Stimulated activated CD4-positive, alpha-beta T cell treated with anti-CD3 and anti-CD28 coated beads, Interleukin-12 subunit alpha, Interleukin-12 subunit beta, amount 100 ng/mL, for 4 hours (primary cell): ENCODE measurements at regions not wholly inside any gene's neighbourhood (a gene's known extent, or its start where the extent isn't known, plus 50 kb on each side); places are given as distances from the start of the nearest gene placed in this dataset.
"Not testable (repeated sequence)": the region's sequence is repeated elsewhere in the genome, so short reads cannot be mapped to it uniquely, and the experiment has no call there.

Experiments used
- DNase-seq: peaks from one replicate; pipeline ENCODE4 v3.0.0-alpha.2; 2020

DNA sequence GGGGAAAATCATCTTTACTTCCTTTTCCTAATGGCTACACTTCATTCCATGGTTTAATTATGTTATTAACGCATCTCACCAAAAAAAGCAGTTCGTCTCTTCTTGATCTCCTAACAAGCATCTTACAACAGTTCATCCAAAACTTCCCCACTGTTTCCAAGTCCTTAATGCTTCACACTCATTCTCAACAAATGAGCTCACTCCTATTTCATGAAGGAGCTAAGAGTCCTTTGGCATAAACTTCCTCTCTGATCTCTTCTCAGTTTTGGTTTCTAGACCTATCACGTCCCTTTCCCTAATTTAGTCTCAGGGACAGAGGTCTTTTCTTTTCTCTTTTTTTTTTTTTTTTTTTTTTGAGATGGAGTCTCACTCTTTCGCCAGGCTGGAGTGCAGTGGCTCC is 205.9 kb upstream of the SLC39A10 start:
- DNase-seq: no peak

DNA sequence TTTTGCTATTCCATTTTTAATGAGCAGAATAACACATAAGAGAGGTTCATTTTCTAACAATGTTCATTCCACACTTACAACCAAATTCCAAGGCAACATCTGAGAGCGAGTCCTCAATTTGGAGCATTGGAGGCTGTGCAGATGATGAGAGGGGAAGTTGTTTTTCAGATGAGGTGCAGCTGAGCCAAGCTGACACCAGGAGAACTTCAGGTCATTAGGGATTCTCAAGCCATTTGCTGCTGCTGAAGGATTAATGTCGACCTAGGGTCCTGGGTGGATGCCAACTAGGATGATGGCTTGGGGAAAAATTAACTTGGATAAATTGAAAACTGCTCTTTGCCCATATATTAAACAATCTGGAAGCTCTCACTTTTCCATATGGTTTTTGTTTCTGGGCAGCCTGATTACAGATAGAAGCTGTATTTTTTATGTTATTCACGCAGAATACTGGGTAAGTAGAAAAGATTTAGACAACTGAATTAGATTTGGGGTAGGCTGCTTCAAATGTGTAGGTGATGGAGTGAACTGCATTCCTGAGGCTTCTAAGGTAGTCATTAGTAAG is 206.4 kb upstream of the SLC39A10 start:
- DNase-seq: no peak

DNA sequence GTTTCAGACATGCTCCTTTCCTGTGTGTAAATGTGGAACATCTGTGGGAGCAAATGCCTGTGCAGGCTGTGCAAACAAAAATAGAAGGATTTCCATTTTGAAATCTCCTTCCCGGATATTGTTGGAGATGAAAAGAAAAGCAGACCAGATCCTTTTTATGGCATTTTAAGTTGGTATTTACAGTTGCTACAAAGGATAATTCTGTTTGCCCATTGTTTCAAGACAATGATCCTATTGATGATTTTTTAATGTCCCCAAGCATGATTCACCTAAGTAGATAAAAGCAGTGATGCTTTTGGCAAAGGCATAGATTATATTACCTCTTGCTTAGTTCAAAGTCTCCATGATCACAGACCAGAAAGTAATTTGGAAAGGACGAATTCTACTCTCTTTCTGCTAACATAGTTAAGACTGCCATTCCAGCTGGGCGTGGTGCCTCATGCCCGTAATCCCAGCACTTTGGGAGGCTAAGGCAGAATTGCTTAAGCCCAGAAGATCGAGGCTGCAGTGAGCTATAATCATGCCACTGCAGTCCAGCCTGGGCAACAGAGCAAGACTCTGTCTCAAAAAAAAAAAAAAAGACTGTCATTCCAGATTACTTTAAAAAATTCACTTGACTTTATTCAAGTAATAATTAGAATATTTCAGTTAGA is 209.6 kb upstream of the SLC39A10 start:
- no peak for DNase-seq

DNA sequence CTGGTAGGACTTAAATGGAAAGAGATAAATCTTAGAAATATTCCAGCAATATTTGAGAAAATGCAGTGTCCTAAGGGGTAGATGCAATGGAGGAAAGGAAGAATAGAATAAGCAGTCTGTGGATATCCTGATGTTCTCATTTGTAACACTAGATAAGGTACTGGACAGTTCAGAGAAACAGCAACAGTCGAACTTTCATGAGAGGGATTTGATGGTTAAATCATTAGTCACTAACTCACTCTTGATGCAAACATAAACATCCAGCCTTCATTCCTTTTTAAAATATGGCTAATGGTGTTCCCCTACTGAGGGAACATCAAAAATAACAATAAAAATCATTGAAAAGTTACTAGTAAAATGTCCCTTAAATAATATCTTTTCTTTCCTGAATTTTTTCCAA is 211.4 kb upstream of the SLC39A10 start:
- DNase-seq: no peak

DNA sequence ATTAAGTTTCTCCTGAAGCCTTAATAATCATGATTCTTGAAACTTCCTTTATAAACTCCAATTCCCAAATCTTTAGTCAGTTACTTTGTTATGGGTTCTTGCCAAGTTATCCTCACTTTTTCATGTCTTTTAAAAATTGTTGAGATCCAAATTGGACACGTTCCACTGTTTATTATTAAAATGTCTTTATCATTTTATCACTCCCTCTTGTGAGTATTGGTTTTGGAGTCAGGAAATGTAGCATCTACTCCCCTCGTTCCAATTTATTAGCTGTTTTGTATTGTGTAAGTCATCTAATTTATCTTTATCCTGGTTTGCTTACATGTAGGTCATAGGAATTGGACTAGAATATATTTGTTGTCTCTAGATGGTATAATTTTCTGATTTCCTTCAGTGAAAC is 213.1 kb upstream of the SLC39A10 start:
- DNase-seq: no peak

DNA sequence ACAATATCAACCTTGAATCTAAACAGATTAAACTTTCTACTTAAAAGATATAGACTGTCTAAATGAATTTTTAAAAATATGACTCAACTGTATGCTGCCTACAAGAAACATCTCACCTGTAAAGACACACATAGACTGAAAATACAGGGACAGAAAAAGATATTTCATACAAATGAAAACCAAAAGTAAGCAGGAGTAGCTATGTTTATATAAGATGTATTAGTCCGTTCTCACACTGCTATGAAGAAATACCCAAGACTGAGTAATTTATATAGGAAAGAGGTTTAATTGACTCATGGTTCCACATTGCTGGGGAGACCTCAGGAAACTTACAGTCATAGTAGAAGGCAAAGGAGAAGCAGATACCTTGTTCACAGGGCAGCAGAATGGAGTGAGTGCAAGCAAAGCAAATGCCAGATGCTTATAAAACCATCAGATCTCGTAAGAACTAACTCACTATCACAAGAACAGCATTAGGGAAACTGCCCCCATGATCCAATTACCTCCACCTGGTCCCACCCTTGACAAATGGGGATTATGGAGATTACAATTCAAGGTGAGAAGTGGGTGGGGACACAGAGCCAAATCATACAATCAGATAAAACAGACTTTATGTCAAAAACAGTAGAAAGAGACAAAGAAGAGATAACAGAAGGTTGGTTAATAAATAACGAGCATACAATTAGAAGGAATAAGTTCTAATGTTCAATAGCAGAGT is 214.4 kb upstream of the SLC39A10 start:
- DNase-seq: no peak

DNA sequence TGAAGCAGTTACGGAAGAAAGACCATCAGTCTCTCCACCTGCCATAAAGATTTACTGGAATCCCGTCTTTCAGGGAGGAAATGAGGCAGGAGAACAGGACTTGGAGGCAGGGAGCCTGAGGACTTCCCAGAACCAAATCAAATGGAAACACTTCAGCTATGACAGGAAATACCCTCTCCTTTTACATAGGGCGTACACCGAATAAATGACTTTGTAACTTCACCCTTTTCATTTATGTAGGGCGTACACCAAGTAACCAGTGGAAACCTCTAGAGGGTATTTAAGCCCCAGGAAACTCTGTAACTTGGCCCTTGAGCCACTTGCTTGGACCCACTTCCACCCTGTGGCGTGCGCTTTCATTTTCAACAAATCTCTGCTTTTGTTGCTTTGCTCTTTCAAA is 218.3 kb upstream of the SLC39A10 start:
- no peak for DNase-seq

DNA sequence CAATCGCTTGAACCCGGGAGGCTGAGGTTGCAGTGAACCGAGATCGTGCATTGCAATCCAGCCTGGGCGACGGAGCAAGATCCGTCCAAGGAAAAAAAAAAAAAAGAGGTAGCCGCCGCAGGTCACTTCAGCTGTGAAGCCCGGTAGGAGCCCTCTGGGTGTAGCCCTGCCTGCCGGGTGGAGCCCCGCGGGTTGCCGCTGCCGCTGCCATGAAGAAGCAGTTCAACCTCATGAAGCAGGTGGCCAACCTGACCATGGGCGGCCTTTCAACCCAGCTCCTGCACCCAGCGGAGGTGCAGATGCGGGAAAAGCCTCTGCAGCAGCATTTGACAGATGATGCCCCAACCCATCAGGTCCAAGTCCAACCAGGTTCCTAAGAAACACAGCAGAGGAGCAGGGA is 219.5 kb upstream of the SLC39A10 start:
- DNase-seq: no peak

DNA sequence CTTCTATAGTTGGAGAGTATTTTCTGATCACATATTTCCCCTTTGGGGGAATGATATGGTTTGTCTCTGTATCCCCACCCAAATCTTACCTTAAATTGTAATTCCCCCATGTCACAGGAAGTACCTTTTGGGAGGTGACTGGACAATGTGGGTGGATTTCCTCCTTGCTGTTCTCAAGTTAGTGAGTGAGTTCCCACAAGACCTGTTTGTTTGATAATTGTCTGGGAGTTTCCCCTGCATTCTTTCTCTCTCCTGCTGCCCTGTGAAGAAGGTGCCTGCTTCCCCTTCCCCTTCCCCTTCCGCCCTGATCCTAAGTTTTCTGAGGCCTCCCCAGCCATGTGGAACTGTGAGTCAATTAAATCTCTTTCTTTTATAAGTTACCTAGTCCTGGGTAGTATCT is 222.7 kb upstream of the SLC39A10 start:
- DNase-seq: no peak

DNA sequence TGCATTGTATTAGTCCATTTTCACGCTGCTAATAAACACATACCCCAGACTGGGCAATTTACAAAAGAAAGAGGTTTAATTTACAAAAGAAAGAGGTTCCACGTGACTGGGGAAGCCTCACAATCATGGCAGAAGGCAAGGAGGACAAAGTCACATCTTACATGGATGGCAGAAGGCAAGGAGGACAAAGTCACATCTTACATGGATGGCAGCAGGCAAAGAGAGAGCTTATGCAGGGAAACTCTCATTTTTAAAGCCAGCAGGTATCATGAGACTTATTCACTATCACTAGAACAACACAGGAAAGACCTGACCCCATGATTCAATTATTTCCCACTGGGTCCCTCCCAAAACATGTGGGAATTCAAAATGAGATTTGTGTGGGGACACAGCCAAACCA is 223.3 kb upstream of the SLC39A10 start:
- DNase-seq: not testable (repeated sequence)

DNA sequence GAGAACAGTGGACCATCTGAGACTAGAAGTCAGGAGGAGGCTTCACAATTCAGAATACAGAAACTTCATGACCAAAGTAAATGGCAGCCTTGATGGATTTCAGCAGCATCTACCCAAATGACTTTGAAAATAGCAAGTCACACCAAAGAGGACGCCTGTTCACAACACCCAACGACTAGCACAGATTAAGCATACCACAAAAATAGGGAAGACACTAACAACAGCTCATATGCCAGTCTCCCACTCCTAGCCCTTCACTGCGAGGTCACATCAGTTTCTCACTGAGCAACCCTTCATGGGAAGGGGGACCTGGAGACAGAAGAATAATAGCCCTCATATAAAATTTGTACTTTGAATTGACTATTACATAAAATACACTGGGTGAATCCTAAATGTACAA is 228.4 kb upstream of the SLC39A10 start:
- DNase-seq: no peak

DNA sequence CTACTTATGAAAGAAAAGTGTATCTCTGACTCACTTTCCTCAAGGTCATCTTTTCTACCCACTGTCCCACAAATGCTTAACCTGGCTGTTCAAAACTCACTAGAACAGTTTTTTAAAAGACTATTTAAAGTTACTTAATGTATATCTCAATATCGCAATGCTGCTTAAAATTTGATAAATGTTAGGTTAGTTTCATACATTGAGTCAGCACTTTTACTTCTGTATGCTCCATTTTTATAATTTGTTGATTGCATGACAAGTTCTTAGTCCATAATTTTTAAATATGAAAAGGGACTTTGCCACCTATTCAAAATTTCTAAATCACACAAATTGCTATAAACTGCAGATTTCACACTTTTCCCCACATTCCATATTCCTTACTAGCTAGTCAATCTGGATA is 231.7 kb upstream of the SLC39A10 start:
- no peak for DNase-seq

DNA sequence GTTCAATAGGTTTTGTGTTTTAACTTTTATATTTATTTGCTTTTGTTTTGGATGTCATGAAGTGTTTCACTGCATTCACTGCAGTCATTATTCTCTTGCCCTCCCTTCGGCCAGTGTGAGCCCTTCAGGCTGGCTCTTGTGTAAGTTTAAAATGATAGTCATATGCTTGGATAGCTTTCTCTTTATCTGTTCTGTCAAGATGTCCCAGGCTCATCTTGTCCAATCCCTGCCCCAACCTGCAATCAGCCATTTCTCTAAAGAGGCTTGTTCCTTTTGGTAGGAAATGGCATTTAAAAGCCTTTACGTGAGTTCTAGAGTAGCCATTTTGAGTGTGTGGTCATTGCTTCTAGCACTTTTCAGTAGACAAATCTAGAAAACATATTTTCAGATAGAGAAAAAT is 238.0 kb upstream of the SLC39A10 start:
- DNase-seq: no peak

DNA sequence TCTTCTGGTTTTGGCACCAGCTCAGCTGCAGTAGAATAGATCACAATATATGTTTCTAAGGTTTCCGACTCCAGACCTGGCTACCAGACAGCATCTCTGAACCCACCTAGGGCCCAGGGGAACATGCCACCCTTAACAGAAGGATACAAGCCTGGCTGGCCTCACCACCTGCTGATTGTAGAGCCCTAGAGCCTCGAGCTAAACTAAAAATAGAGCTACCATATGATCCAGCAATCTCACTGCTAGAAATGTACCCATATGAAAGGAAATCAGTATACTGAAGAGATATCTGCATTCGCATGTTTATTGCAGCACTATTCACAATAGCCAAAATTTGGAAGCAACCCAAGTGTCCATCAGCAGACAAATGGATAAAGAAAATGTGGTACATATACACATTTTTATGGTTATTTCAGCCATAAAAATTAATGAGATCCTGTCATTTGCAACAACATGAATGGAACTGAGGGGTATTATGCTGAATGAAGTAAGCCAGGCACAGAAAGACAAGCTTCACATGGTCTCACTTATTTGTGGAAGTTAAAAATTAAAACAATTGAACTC is 242.4 kb upstream of the SLC39A10 start:
- DNase-seq: no peak

DNA sequence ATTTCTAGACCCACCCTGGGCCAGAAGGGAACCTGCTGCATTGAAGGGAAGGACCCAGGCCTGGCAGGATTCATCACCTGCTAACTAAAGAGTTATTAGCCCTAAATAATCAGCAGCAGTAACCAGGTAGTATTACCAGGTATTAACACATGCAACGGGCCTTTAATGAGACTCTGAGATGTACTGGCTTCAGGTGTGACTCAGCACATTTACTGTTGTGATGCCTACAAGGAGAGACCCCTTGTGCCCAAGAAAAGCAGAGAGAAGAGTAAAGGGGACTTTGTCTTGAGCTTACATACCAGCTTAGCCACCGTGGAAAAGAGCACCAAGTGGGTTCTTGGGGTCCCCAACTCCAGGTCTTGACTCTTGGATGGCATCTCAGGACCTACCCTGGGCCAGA is 243.1 kb upstream of the SLC39A10 start:
- DNase-seq: no peak

DNA sequence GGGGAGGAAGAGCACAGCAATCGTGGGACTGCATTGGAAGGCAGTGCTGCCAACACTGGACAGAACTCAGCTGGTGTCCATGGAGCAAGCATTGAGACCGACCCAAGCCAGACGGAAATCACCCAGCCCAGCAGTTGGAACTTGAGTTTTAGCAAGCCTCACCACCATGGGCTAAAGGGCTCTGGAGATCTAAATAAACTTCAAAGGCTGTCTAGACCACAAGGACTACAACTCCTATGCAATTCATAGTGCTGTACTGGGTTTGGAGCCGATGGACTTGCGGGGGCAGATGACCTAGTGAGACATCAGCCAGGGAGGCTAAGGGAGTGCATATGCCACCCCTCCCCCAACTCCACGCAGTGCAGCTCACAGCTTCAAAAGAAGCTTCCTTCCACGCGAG is 243.6 kb upstream of the SLC39A10 start:
- no peak for DNase-seq

DNA sequence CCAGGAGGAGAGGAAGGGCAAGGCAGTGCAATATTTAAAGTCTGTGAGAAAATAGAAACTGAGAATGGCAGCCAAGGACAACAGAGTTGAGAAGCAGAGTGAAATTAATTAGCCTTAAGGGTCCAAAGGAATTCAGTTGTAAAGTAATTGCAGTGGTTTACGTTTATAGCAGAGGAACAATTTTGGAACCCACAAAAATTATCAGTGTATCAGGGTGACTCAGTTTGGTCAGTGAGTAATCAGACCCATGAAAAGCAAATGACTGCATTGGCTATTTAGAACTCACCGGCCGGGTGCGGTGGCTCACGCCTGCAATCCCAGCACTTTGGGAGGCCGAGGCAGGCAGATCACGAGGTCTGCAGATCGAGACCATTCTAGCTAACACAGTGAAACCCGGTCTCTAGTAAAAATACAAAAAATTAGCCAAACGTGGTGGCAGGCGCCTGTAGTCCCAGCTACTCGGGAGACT is 245.8 kb upstream of the SLC39A10 start:
- no peak for DNase-seq

DNA sequence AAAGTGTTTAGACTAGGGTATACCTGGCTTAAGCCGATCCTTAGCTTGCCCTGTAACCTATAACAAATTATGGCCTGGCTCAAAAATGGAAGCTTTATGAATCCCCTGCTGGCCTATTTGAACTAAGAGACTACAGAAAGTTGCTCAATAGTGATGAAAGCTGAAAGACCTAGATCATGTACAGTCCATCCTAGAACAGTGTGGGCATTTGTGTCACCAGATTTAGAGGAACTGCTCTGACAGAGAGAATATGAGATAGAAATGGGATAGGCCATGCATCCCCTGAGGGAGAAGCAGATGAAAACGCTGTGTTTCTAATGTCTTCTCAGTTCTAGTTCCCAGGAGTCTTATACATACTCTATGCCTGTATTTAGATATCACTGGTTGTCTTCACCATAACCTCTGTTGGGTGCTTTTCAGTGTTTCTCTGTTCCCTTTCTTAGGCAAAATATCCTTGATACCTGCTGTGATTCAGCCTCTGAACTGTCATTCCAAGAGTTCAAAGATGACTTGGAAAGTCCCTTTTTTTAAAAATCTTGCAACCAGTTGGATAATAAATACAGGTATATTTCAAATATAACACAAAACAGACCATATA is 246.9 kb upstream of the SLC39A10 start:
- no peak for DNase-seq

DNA sequence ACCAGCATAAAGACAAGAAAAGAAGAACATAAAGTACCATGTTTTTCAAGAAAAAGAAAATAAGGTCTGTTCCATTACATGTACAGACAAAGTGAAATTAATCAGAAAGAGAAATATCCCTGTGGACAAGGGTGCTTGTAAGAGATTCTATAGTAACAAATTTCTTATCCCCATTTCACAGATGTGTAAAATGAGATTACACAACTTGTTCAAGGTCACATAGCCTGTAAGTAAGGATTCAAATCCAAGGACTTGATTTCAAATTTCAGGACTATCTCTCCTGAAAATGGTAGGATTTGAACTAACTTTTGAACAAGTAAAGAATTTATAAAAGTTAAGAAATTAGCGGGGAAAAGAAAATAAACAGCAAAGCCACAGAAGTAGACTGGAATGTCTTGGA is 248.2 kb upstream of the SLC39A10 start:
- DNase-seq: no peak

DNA sequence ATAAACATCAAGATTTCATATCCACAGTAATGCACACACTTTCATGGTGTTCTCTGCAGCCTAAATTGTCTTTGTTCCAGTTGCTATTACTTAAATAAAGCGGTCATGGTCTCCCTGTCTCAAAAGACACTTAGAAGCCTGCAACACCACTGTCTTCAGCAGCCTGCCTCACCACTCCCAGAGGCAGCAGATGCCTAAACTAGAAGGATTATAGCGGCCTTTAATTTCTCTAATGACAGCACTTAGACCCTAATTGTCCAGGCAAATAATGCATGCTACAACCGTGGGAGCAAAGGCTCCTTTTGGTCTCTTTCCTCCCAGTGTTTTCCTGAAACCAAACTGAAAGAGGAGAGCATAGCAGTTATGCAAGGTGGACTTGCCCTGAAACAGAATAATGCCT is 248.8 kb upstream of the SLC39A10 start:
- no peak for DNase-seq

DNA sequence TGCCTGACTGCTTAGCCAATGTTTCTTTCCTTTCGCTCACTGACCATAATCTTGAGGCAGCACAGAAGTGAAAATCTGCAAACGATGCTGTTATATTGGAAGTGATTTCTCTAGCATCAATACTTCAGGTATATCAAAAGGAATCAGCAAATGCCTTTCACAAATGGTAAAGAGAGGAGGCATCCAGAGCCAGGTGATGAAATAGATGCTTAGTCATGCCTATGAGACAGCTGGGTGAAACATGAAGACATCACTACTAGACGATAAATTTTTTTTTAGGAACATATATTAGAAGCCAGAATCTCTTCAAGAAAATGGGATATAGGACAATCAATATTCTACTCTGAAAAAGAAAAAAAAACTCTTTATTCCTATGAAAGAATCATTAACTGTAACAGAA is 249.2 kb upstream of the SLC39A10 start:
- DNase-seq: no peak

DNA sequence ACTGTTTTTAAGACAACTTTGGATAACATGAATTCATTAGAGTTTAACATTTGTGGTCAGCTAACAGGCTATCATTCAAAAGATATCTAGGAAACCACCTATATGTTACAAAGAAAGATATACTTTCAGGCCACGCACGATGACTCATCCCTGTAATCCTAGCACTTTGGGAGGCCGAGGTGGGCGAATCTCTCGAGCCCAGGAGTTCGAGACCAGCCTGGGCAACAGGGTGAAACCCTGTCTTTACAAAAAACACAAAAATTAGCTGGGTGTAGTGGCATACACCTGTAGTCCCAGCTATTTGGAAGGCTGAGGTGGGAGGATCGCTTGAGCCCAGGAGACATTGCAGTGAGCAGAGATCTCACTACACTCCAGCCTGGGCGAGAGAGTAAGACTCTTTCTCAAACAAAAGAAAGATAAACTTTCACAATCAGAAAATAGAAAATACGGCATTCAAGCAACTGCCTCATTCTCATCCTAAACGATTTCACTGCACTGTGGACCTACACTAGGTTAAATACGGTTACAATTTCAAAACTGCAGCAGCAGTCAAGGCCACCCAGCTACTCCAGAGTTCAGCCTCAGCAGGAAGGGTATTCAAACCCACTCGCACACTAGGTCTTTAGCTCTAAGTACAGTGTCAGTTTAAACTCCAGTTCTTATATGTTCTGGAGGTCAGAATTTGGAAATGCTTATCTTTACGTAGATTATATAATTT is 250.0 kb upstream of the SLC39A10 start:
- DNase-seq: no peak

DNA sequence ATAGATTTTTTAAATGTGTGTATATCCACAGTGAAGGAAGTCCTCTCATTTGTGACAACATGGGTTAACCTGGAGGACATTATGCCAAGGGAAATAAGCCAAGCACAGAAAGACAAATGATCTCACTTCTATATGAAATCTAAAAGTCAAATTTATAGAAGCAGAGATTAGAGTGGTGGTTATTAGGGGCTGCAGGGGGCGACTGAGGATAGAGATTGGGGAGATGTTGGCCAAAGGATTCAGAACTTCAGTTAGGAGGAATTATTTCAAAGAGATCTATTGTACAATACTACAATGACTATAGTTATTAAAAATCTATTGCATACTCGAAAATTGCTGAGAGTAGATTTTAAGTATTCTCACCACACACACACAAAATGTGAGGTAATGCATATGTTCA is 252.4 kb upstream of the SLC39A10 start:
- no peak for DNase-seq
